Heart right ventricle (tissue), 16 donors: ENCODE measurements at regions not wholly inside any gene's neighbourhood (a gene's known extent, or its start where the extent isn't known, plus 50 kb on each side); places are given as distances from the start of the nearest gene placed in this dataset.

ENCODE experiments used
- ATAC-seq, 8 donors: fragments of 200-7000 bp; cut with Tn5 transposase; one replicate each; pipeline ENCODE4 v1.9.1; 2020; ENCODE audit warnings: mild to moderate bottlenecking in 8 of 8, moderate library complexity in 8 of 8, moderate number of reproducible peaks in 1 of 8
- DNase-seq, 2 donors: peaks; one replicate each; pipeline ENCODE4 v3.0.0-alpha.2; 2020
- H3K27ac ChIP-seq, 10 donors: fragments of 200-600 bp; sonication (generic) in 2 of 10; one replicate each; pipeline versions ENCODE4 v1.5.0 to v1.8.0; 2020 to 2022; ENCODE audit warnings: mild to moderate bottlenecking in 3 of 10
- H3K27me3 ChIP-seq, 7 donors: fragments of 200-600 bp; one replicate each; pipeline ENCODE4 v1.8.0; 2021 to 2022; ENCODE audit warnings: mild to moderate bottlenecking in 2 of 7
- H3K36me3 ChIP-seq, 9 donors: fragments of 200-600 bp; sonication (generic) in 1 of 9; one replicate each; pipeline versions ENCODE4 v1.5.0 to v1.8.0; 2020 to 2022; ENCODE audit warnings: mild to moderate bottlenecking in 2 of 9
- H3K4me1 ChIP-seq, 9 donors: fragments of 200-600 bp; sonication (generic) in 1 of 9; one replicate each; pipeline versions ENCODE4 v1.5.0 to v1.8.0; 2020 to 2022; ENCODE audit warnings: mild to moderate bottlenecking in 4 of 9
- H3K4me3 ChIP-seq, 10 donors: fragments of 200-600 bp; sonication (generic) in 2 of 10; one replicate each; pipeline versions ENCODE4 v1.5.0 to v1.8.0; 2020 to 2022; ENCODE audit warnings: mild to moderate bottlenecking in 7 of 10, moderate library complexity in 2 of 10
- H3K9me3 ChIP-seq, 11 donors: fragments of 200-600 bp in 10 of 11; sonication (generic) in 2 of 11; one replicate each; pipeline versions ENCODE4 v1.5.0 to v1.8.0; 2013 to 2022; ENCODE audit warnings: mild to moderate bottlenecking in 2 of 11, control low read depth in 1 of 11, moderate library complexity in 1 of 11
- WGBS, 2 donors: extraction: QIAGEN DNeasy Blood & Tissue Kit; methylation state at CpG; one replicate each; pipeline ENCODE4 v1.1.7; 2013; ENCODE audit warnings: inconsistent platforms in 1 of 2; 5-methylcytosine and 5-hydroxymethylcytosine counted together
- intact Hi-C, 10 donors: fragments of 100-400 bp; cut with DNase I; formaldehyde crosslinking; loops; one replicate each; pipeline versions ENCODE4 v1.11.1 to v1.14.2; 2022
- TF ChIP-seq, protein P1 (sequence below), 9 donors: fragments of 200-600 bp; sonication (generic) in 2 of 9; IDR thresholded peaks; one replicate each; pipeline versions ENCODE4 v1.5.0 to v1.8.0; 2021 to 2022; ENCODE audit warnings: antibody characterized with exemption in 9 of 9, mild to moderate bottlenecking in 5 of 9, moderate library complexity in 1 of 9
- donor health status: Arrhythmogenic right ventricular cardiomyopathy.
- donor health status: ischemic (EF 13 %, LVEDD 7.1; RV severe dilation, severe dysfunction).
- donor health status: healthy with polysubstance abuse.
- donor health status: DM: no; HTN: yes; CAD: no.
- donor health status: DM: no; HTN: no; CAD: no.
- donor health status: ischemic (EF 25% LVEDD 6.9; RV normal size, moderate dysfunction).
- donor health status: ischemic (EF 25% LVEDD 5.7; RV mildly dilated, moderate dysfunction).
- donor health status: healthy.
- donor health status: DM: yes; HTN: yes; CAD: no.
- donor health status: Ischemic cardiomyopathy.
- donor health status: ischemic (EF 35%, LVEDD 5.7; RV mildly dilated, moderate dysfunction).
- donor health status: nonischemic (EF 11% LVEDD 7.7; RV severe dilation, severe dysfunction).
- donor health status: DM: yes; HTN: yes; CAD: no.
- donor health status: PGD.
- donor health status: ischemic (EF 29% LVEDD 5.4; RV normal size, mild dysfunction).
- donor health status: nonischemic (EF 23%, LVEDD 6.1; RV moderate dilation, normal function).

GRCh38 chr15:29433050-29433318, 163.4 kb upstream of the NSMCE3 start:
- peaks cover 0 to 7% (median 0%) of the 10 kb centered on the region in 7 donors for H3K27me3 ChIP-seq
- intact Hi-C loops, result loop anchor here in 1 of 10 donors (10.0 kb wide), 1 partner anchor 58 kb away; no protein-coding TSS in a partner anchor
- no peak overlapping the region for H3K27ac ChIP-seq
- TF ChIP-seq, protein P1, sequence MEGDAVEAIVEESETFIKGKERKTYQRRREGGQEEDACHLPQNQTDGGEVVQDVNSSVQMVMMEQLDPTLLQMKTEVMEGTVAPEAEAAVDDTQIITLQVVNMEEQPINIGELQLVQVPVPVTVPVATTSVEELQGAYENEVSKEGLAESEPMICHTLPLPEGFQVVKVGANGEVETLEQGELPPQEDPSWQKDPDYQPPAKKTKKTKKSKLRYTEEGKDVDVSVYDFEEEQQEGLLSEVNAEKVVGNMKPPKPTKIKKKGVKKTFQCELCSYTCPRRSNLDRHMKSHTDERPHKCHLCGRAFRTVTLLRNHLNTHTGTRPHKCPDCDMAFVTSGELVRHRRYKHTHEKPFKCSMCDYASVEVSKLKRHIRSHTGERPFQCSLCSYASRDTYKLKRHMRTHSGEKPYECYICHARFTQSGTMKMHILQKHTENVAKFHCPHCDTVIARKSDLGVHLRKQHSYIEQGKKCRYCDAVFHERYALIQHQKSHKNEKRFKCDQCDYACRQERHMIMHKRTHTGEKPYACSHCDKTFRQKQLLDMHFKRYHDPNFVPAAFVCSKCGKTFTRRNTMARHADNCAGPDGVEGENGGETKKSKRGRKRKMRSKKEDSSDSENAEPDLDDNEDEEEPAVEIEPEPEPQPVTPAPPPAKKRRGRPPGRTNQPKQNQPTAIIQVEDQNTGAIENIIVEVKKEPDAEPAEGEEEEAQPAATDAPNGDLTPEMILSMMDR (IDR thresholded peaks at IDR 0.05), result no peak
- no peak overlapping the region for H3K4me3 ChIP-seq
- H3K36me3 ChIP-seq, result no peaks in the 10 kb centered on the region
- H3K9me3 ChIP-seq, result peaks cover 0 to 3% (median 0%) of the 10 kb centered on the region in 11 donors
- no peaks in the 10 kb centered on the region for H3K4me1 ChIP-seq
- WGBS, 2 donors, result 84 to 89% methylated on average over 2 of the region's 2 CpGs
- ATAC-seq, result no peak
- no peak for DNase-seq

- 85% methylated on average over 11 of the region's 11 CpGs for WGBS, 2 donors
- no peak overlapping the region for H3K4me3 ChIP-seq
- intact Hi-C loops, result loop anchor here in 1 of 10 donors (10.0 kb wide), 1 partner anchor 58 kb away; no protein-coding TSS in a partner anchor
- H3K36me3 ChIP-seq, result no peaks in the 10 kb centered on the region
- peaks cover 0 to 8% (median 0%) of the 10 kb centered on the region in 11 donors for H3K9me3 ChIP-seq
- H3K27ac ChIP-seq, result no peak overlapping the region
- no peaks in the 10 kb centered on the region for H3K4me1 ChIP-seq
- TF ChIP-seq, protein P1 (IDR thresholded peaks at IDR 0.05), result no peak
- H3K27me3 ChIP-seq, result peaks cover 0 to 7% (median 0%) of the 10 kb centered on the region in 7 donors
- ATAC-seq (no peak), DNase-seq (no peak)
Measured at GRCh38 chr15:29432191-29433049, 162.8 kb upstream of the NSMCE3 start.

- Histone ChIP-seq H3K27me3 (peaks cover 0 to 7% (median 3%) of the 10 kb centered on the region in 7 donors), H3K36me3 (no peaks in the 10 kb centered on the region), H3K27ac (no peak overlapping the region), H3K4me3 (no peak overlapping the region), H3K4me1 (no peaks in the 10 kb centered on the region), H3K9me3 (peaks cover 0 to 12% (median 0%) of the 10 kb centered on the region in 11 donors)
- DNase-seq (no peak), ATAC-seq (no peak)
- intact Hi-C loops, result loop anchor here in 1 of 10 donors (10.0 kb wide), 1 partner anchor 56 kb away; no protein-coding TSS in a partner anchor
- TF ChIP-seq, protein P1 (IDR thresholded peaks at IDR 0.05), result no peak
- WGBS, 2 donors, result 89 to 90% methylated on average over 10 of the region's 10 CpGs
Measured at GRCh38 chr15:29430831-29431230, 161.2 kb upstream of the NSMCE3 start.

GRCh38 chr15:29430124-29430523, 160.5 kb upstream of the NSMCE3 start:
- TF ChIP-seq, protein P1 (IDR thresholded peaks at IDR 0.05), result no peak
- Histone ChIP-seq H3K9me3 (peaks cover 0 to 12% (median 0%) of the 10 kb centered on the region in 11 donors), H3K27ac (no peak overlapping the region), H3K4me1 (no peaks in the 10 kb centered on the region), H3K4me3 (no peak overlapping the region), H3K27me3 (peaks cover 0 to 7% (median 3%) of the 10 kb centered on the region in 7 donors), H3K36me3 (no peaks in the 10 kb centered on the region)
- ATAC-seq (no peak), DNase-seq (no peak)
- 84% methylated on average over 4 of the region's 4 CpGs for WGBS, 2 donors
- intact Hi-C loops, result loop anchor here in 1 of 10 donors (10.0 kb wide), 1 partner anchor 55 kb away; no protein-coding TSS in a partner anchor
